NT2/D1 (cell line): ENCODE measurements at regions not wholly inside any gene's neighbourhood (a gene's known extent, or its start where the extent isn't known, plus 50 kb on each side); places are given as distances from the start of the nearest gene placed in this dataset.

Experiments used
- SUZ12 ChIP-seq: IDR thresholded peaks from 2 replicates; pipeline ENCODE4 v1.6.1; 2011; ENCODE audit not compliant: insufficient read length, insufficient read depth; ENCODE audit errors: extremely low read depth
- YY1 ChIP-seq: IDR thresholded peaks from 2 replicates; pipeline ENCODE4 v1.6.1; 2011; ENCODE audit not compliant: insufficient read length, insufficient read depth

GRCh38 chr12:105485321-105485910 lies 154.9 kb downstream of the C12orf75 start:
- no peak for TF ChIP-seq SUZ12
- TF ChIP-seq YY1 = no peak
